ENCODE measurements at regions not wholly inside any gene's neighbourhood (a gene's known extent, or its start where the extent isn't known, plus 50 kb on each side); places are given as distances from the start of the nearest gene placed in this dataset.
A peak's percentile ranks its signal among the peaks of the same experiment; 100 is the strongest.

- TF ChIP-seq JUND (IDR thresholded peaks at IDR 0.05; ENCODE audit: borderline replicate concordance, low read depth, low read length) = peak; percentile 98
- TF ChIP-seq JUND (tag; IDR thresholded peaks at IDR 0.05; ENCODE audit: borderline replicate concordance, low read depth, low read length) = peak; percentile 97; the same call in 2 of the 3 replicates
- no peak for TF ChIP-seq RERE (CRISPR knock-in tag; IDR thresholded peaks at IDR 0.05; ENCODE audit: borderline replicate concordance)
- TF ChIP-seq HMG20A (CRISPR knock-in tag; conservative IDR thresholded peaks at IDR 0.05) = no peak
- peak in 1 of 2 experiments; percentile 39; a peak in 1 of 4 replicates for TF ChIP-seq ZNF639 (CRISPR knock-in tag; conservative IDR thresholded peaks at IDR 0.05 in 1 of 2, IDR thresholded peaks at IDR 0.05 in 1 of 2)
- TF ChIP-seq CCAR2 (IDR thresholded peaks at IDR 0.05; ENCODE audit: low read depth, low read length) = no peak
- TF ChIP-seq ZNF197 (CRISPR knock-in tag; IDR thresholded peaks at IDR 0.05; ENCODE audit: low read depth) = 0 out of 2 replicates have a peak, but pooled peaks have one; percentile 31
- TF ChIP-seq TFAP4 (CRISPR knock-in tag; IDR thresholded peaks at IDR 0.05; ENCODE audit: borderline replicate concordance) = peak; percentile 94
- no peak for TF ChIP-seq ZNF696 (CRISPR knock-in tag; conservative IDR thresholded peaks at IDR 0.05)
- TF ChIP-seq ZNF232 (CRISPR knock-in tag; IDR thresholded peaks at IDR 0.05) = no peak
- no peak for TF ChIP-seq ETS2 (tag; IDR thresholded peaks at IDR 0.05; ENCODE audit: borderline replicate concordance, poor library complexity, severe bottlenecking)
- peak; percentile 97 for TF ChIP-seq ARID1B (IDR thresholded peaks at IDR 0.05)
- no peak for TF ChIP-seq ZSCAN29 (IDR thresholded peaks at IDR 0.05)
- no peak for TF ChIP-seq ZNF41 (CRISPR knock-in tag; conservative IDR thresholded peaks at IDR 0.05)
Measured at GRCh38 chr6:6968731-6969552, 138.8 kb upstream of the RREB1 start (continued).

Data from K562 (cell line).